Amniotic epithelial cell (primary cell): ENCODE measurements at regions not wholly inside any gene's neighbourhood (a gene's known extent, or its start where the extent isn't known, plus 50 kb on each side); places are given as distances from the start of the nearest gene placed in this dataset.

ENCODE experiments used
- DNase-seq: peaks from one replicate; pipeline ENCODE4 v3.0.0-alpha.2; 2010; ENCODE audit warnings: low read depth

DNA sequence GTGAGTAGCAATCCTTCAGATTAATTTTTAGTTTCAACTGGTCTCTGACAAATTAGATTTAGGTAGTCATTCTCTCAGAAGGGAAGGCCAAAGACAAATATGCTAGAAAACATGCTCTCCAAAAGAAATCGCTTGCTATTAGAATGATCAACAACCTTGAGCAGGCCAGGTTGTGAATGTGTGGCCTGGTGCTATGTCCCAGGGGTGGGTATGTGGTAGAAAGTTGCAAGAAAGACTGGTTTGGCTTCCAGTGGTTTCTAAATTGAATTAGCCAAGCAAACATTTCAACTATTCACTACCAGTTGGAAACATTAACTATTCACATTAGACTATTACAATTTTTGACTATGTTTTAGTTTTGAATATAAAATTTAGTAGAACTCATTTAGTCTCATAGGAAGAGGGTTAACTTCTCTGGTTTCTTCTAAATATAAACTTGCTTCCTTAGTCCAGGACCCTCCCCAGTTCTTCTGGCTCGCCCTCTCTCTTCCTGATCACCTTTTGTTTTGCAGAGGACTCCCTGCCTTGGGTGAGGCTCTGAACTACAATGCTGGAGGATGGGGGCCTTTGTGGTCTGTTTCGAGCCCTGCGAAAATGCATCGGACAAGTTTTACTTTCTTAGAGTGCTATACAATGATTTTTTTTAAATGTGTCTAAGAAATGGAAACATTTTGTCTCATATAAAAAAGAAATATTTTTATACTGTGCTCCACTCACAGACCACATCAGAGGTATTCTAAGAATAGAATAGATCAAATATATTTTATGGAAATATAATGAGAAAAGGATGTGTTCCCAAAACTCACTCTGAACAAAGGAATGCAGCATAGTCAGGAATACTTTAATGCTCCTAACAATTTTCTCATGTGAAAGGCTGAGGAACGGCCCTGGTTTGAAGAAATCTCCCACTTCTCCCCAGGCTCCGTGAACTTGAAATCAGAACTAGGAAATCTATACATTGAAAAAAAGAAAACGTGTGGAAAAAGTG lies 375.0 kb upstream of the ZEB2 start:
- no peak for DNase-seq

DNA sequence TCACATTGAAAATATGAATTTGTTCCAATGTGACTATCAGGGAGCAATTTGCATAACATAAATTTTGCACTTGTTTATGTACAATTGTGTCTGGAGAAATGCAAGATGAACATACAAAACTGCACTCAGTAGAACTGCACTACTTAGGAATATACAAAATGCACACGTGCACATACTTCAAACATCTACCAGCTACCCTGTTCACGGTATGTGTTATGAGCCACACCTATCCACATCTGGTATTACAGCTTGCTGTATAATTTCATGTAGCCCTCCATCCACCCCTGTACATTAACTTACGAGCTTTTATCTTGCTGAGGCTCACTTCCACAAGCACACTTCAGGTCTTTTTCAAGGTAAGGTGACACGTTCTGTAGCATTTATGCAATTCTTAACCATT lies 373.5 kb upstream of the ZEB2 start:
- no peak for DNase-seq

DNA sequence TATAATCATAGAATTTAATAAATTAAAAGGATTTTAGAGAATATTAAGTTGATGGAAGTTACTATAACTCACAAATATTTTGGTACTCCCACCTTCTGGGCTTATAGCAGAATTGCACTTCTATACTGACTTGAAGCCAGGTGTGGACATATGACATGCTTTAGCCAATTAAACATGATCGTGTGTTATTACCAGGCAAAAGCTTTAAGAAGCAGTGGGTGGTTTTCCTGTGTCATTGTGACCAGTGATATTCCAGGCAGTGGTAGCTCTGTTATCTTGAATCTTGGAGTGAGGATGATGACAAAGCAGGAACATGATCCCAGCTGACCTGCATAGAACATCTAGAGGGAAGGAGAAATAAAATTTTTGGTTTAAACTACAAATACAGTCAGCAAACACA lies 370.9 kb upstream of the ZEB2 start:
- DNase-seq: peak; percentile 61

DNA sequence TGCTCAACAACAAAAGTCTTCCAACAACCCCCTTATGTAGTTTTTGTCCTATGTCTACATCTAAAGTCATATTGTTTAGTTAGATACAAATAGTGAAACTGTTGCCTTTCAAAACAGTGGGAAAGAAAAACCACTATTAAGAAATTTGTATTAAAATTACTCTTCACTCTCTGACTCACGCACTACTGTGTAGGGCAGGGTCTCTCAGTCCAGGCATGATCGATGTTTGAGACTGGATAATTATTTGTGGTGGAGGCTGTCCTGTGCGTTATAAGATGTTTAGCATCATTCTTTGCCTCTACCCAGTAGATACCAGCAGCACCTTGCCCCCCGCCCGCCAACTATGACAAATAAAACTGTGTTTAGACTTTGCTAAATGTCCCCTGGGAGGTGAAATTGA lies 369.4 kb upstream of the ZEB2 start:
- no peak for DNase-seq

DNA sequence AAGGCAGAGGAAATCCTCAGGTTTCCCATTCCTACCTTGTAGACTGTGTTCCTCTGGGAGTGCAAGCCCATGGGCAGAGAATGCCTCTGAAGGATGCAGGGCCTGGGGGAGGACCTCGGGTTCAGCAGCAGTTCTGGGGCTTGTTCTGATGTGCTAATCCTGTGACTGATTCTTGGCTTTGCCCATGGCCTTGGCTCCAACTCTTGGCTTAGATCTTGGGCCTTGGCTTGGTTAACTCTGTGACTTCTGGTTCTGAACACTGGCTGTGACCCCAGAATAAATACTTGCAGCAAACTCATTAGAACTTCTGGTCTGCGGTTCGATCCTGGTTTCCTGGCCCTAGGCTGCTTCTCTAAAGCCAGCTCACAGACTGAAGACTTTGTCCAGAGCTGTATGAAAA lies 366.9 kb upstream of the ZEB2 start:
- DNase-seq: peak; percentile 0

DNA sequence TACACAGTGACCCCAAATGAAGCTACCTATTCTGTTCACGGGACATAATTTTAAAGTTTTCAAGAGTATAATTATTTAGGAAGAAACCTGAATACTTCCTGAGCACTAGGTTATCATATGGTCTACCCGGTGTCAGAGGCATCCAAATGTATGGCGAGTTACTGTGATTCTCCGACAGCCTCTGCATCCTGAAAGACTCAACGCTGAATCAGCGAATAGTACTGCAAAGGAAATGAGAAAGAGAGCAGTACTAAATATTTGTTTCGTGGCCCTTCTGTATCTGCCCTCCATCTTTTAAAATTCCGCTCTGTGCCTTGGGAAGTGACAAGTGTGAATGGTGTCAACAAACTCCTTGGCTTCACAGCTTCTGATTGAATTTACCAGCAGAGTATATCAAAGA lies 358.0 kb upstream of the ZEB2 start:
- DNase-seq: no peak

DNA sequence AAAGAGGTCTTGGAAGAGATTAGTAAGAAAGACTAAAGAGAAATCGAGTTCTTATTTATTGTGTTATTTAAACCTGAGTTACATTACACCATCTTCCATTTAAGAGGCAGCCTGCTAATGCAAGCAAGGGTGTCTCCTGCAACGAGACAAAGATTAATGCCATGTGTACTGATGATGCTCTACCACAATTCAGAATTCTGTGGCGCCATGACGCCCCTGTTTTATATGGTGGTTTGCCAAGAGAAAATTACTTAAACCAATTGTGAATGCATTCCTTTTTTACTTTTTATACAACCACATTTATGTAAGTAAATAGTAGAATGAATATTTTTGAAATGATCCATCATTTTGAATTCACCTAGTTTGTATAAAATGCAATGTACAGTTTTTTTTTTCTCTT lies 356.1 kb upstream of the ZEB2 start:
- no peak for DNase-seq

DNA sequence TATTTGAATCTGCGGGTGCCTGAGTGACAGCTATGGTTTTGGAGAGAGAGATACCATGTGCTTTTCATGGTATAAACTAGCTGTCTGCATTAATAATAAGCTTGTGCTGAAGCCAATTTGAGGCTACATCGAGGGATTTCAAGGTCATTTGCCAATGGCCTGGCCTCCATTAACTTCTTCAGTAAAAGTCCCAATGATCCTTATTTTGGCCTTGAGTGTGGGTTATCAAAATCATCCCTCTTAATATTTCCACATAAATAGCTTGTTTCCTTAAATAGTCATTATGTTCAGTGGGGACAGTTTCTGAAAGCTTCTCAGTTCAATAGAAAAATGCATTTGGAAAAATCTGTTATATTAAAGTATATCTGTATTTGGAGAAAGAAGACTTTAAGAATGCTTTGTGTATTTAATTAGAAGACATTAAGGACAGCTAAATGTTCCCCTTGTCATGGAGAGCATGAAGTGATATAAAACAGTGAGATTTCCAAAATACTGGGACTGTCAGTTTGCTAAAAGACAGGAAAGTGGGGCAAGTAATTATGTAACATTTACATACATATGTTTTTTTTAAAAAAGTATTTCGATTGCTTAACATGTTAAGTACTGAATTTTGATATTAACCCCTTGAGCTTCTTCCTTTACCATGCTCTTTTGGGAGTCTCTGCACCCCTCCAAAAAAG lies 355.5 kb upstream of the ZEB2 start:
- DNase-seq: no peak

DNA sequence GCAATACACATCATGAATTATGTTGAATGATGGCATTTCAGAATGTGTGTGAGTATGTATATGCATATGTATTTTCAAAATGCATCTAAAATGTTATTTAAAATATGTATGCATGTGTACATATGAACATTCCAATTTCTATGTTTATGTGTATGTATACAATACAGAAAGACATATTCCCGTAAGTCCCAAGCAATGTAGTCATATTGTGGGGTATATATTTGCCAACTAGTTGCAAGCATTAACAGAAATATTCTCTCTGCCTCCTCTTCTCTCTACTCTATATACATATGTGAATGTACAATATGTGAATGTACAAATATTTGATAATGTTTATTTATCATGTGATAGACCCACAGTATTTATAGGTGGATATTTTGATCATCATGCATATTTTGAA lies 345.8 kb upstream of the ZEB2 start:
- no peak for DNase-seq

DNA sequence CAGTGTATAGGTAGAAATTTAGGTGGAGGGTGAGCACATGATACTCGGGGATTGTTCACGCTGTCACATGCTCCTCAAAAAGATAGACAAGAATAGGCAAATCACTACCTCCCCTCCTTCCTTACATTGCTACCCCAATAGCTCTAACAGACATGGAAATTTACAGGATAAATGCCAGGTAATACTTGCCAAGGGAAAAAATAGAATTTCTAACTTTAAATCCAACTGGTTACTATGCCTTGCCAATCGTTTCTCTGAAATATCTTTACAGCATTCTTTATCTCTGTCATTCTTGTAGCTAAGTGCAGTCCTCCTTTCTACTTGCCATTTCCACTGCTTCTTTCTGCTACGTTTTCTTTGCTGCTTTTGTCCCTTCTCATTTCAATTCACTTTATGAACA lies 339.8 kb upstream of the ZEB2 start:
- DNase-seq: no peak

DNA sequence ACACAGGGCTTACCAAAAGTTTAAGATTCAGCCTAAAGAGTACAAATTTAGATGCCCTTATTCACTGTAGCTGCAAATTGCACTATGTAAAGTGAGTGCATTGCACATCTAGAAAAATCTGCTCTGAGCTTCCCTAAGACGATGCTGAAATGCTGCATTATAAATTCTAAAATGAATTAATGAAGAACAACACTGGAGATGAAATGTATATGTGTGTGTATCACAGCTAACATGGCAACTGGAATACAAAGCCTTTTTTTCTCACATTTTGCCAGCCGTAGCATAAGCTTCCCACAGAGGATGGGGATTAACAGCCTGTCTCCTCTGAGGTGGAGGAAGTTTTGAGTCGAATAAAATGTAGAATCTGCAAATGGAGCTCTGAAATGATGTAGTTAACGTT lies 338.3 kb upstream of the ZEB2 start:
- DNase-seq: no peak

DNA sequence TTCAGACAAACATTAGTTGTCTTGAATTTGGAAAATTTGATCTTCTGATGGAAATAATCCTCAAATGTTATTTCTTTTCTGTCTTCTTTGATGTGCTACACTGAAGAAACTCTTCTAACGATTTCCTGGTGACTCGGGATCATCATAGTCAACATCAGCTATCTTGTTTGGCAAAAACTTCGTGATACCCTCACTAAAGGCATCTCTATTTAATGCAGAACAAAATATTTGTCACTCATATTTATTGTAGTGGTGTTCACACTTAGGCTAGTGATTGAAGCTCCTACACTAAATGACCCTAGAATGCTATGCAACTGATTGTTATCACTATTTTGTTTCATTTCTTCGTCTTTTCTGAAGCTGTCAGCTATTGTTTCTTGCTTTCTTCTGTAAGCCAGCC lies 334.7 kb upstream of the ZEB2 start:
- DNase-seq: no peak

DNA sequence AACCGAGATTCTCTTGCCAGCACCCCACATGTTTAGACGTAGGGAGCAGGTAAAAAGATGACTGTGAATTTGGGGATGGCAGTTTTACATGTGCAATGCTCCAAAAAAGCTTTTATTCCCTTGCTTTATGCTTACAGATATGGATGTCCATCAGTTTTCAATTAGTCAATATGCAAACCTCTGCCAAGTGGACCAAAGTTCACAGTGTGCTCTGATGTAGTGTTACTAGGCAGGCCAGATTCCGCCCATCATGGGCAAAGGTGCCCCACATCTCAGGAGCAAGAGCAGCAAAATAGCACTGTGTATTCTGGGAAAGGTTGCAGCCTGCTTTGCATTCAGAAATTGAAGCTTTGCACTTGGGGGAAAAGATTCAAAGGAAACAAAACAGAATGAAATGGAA lies 329.7 kb upstream of the ZEB2 start:
- no peak for DNase-seq

DNA sequence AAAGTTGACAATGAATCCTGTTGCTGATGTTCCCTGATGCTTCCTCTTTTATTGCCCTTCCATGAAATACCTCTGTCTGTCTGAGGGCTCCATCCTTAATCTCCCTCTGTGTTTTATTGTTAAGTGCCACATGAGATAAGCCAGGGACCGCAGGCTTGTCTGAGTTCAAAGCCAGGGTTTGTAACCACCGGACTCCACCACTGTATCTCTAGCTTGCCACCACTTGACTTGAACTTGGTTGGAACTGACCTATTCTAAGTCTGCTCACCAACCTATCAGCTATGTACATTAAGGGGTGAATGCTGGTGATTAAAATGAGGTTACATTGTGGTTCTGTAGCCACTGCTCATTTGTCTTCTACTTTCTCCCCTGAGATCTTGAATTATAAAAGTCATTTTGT lies 328.5 kb upstream of the ZEB2 start:
- DNase-seq: no peak

DNA sequence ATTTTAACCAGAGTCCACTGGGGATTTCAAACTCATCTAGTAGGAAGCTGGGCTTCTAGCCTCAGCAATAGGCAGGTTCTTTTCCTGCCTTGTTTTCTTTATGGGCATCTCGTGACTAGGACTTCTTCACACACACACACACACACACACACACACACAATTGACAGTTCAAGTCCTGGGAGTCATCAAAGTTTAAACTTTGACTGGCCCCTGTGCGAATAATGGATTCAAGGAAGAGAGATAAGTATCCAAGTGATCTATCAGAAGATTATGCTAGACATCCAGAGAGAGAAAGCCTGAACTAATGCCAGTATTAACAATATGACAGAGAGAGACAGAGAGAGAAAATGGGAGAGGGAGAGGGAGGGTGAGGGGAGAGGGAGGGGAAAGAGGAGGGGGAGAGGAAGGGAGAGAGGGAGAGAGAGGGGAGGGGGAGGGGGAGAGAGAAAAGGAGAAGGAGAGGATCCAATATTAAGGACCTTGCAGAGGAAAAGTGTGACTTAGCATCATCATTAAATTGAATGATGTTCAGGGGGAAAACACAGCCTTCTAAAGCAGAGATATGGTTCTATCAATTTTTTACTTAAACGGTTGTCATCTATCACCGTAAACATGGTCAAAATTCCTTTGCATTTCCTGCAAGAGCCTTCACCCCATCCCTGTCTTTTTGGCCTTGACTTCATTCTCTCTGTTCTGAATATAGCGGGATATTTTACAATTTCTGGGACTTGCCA lies 327.6 kb upstream of the ZEB2 start:
- DNase-seq: no peak

DNA sequence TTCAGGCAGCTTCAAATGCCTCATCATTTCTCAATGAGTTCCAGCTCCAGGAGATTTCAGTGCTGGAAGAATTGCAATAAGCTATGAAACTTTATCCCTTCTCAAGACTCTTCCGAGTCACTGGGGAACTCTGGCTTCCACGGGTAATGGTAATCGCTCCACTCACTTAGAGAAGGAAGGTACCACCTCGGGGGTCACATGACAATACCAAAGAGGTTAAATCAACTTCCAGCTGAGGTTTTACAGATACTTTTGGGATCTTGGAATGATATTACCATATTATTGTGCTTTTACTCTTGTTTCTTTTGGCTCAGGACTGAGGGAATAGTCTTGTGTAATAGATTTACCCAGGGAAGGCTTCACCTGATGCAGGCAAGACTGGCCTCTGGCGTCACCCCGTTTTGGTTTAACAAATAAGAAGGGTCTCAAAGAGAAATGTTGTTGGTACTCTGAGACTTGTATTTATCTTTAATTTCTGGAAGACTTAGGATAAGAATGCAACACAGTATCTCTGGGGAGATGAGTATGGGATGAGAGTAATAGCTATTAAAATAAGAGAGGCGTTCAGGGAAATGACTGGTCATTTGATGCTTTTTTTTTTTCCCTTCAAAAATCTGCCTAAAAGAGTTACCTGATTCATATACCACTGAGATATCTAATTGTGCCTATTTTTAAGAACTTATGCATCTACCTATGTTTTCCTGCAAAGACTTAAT lies 316.9 kb upstream of the ZEB2 start:
- peak; percentile 3 for DNase-seq

DNA sequence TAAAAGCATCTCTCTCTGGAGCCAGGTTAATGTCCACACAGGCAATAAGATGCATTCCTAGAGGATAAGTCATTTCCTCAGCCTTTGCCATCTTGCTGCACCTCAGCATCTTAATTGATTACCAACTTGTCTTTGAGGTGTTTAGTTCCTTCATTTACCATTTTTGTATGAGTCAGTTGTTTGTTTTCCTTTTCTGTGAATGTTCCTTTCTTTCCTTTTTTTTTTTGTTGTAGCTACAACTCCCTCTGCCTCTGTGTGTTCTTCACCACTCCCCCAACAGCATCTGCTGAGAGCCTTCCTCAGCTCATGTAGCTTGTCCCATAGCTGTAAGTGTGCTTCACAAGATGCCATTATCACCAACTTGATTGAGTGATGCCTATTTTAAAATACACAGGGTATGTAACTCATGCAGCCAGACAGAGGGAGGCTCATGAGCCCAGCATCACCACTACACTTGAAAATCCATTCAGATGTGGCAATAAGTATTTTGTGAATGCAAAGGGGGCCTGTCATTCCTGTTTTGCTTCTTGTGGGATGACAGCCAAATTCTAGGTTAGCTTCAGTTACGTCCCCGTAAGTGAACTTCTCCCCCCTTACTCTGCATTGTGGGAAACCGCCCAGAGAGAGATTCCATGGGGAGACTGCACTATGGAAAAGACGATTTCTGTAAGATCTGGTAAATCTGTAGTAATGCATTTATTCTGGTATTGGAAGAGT lies 315.9 kb upstream of the ZEB2 start:
- peak; percentile 37 for DNase-seq

DNA sequence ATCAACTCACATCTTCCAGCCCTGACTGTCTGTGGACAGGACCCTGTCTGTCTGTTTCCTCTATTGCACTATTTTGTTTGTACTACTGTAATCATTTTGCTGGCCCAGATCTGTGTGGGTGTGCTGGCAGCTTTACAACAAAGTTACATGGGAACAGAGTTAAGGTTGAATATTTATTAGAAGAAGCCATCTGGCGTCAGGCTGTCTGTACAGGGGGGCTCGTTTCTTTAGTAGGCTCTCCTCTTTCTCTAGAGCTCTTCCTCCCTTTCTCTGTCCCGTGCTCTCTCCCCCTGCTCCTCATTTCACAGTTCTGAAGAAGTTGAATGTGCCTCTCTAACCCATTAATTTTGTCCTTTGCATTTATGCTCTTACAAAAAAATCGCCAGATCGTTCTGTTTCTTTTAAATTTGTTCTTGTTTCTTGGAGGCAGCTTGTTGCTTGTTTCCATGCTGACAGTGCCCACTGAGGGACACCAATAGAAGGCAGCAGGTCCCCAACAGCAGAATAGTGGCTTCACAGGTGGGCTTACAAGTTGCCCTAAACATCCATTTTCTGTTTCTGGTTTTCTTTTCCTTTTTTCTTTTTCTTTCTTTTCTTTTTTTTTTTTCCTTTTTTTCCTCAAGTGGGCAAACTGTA lies 315.2 kb upstream of the ZEB2 start:
- peak; percentile 80 for DNase-seq

DNA sequence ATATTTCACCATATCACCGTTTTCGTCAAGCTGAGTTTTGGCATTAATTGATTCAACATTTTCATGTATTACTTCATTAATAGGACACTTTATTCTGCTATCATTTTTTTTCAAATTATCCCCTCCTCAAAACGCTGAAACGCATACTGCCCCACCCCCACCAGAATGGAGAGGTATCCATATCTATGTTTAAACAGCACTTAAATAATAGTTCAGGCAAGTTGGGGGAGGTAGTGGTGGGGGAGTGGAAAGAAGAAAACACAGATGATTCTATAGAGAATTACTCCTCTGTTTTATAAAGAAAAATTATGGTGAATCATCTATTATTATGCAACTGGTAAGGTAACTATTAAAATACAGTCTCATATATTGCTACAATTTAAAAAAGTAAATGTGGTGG lies 314.4 kb upstream of the ZEB2 start:
- DNase-seq: peak; percentile 27

DNA sequence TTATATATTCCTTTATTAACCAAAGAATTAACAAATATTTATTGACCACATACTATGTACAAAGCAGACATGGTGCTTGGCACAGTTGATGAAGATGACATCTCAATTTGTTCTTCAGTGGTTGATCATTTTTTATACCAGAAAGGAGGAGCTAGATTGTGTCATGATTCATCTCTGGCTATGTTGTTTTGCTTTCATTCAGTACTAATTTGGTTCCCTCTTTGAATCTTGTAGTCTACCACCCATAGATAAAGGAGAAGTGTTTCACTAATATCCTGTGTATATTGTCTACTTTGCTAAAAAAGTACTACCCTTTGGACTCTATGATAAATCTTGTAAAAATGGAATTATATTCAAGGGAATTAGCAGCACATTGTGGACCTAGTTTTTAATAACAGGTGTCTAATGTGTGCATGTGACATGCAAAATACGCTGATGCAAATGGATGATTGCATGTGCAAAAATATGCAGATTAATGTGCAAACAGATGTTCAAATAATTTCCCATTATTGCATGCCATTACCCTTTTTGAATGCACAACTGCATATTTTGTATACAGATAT lies 313.2 kb upstream of the ZEB2 start:
- no peak for DNase-seq

DNA sequence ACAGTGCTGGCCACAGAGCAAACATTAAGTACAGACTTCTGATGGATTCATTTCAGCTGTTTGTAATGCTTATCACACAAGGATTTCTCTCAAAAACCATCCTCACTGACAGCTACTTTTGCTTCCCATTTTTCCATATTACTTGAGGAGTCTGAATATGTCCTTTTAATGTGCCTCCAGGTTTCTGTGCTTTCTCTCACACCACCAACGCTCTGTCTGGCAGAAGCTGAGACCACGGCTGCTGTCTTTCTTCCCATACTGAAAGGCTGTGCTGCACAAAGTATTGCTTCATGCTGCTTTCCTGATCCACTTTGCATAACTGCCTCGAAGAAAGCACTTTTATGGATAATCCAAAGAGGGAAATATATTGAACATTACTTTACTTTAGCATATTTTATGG lies 312.1 kb upstream of the ZEB2 start:
- DNase-seq: peak; percentile 12
